GM19463 (cell line): ENCODE measurements at regions not wholly inside any gene's neighbourhood (a gene's known extent, or its start where the extent isn't known, plus 50 kb on each side); places are given as distances from the start of the nearest gene placed in this dataset.

ENCODE experiments used
- ATAC-seq: cut with Tn5 transposase; IDR thresholded peaks from one replicate; pipeline ENCODE4 v1.9.1; 2021; ENCODE audit warnings: mild to moderate bottlenecking, moderate library complexity; ENCODE audit not compliant: unreplicated experiment

DNA sequence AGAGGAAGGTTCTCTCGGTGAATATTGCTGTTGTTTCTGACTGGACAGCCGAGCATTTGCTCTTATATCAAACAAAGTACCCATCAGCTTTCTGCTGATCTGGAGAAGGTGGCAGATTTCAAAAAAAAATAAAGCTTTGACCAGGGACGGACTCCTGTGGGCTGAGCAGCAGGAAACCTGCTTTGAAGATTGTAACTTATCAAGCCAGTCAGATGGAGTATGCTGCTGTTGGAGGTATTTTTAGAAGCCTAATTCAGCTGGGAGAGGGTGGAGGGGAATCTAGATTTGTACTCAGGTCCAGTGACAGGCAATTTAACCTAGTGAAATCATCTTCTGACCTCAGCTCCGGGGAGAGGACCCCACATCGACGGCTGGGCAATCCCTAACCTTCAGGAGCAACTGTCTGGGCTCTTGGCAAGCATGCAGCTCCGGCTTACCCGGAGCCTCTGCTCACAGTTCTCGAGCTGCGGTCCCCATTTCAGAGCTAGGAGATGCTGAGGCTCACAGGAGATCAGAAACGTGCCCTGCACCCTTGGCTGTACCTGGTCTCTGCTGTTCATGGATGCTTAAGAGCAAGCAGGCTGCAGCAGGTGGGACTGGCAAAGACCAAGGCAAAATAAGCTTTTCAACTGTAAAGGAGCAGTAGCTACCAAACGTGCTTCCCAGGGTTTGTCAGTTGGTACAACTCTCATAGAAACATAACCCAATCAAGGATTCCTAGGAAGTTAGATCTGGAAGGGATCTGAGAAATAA, 89.3 kb upstream of the ST8SIA2 start:
- ATAC-seq = no peak

- ATAC-seq = no peak
Measured at GRCh38 chr15:92305343-92305742, 88.3 kb upstream of the ST8SIA2 start.

DNA sequence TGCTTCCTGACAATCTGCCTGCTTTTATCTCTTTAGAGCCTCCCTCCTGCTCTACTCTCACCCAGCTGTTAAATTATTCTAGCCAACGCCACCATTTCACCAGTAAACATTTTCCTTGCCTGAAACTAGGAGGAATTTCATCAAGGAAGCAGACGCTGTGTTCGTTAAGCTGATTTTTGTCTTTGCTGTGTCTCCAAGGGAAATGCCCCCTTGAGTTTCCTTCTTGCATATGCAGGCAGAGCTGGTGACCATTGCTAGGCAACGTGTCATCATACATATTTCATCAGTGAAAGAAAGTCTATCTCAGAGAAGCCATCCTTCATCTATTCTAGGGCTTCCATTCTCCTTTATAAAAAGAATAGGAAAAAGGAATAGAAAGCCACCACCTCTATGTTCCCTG, 87.0 kb upstream of the ST8SIA2 start:
- ATAC-seq = no peak

GRCh38 chr15:92315144-92315543, 78.5 kb upstream of the ST8SIA2 start:
- no peak for ATAC-seq

DNA sequence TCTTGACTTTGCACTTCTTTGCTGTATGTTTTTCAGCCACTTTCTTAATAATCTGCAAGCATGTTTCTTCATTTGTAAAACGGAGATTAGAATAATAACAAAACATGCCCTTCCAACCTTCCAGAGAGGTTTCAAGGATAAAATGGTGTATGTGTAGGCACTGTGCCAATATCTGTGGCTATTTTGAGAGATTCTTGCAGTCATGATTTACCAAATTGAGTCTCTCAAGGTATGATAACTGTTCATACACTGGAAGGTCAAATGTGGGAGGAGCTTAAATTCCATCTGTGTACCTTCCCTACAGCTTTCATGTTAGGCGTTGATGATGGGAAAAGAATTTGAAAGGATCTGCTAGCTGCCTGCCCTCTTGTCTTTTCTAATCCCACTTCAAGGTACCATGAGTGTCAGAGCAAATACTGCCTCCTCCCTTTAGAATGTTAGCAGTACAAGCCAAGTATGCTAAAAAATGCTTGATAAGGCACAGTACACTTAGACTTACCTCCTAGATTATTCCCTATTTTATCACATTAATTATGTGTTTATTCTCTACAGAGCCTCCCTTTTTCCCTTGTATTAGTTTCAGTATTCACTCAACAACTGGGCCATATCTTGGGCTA, 78.0 kb upstream of the ST8SIA2 start:
- ATAC-seq = no peak

DNA sequence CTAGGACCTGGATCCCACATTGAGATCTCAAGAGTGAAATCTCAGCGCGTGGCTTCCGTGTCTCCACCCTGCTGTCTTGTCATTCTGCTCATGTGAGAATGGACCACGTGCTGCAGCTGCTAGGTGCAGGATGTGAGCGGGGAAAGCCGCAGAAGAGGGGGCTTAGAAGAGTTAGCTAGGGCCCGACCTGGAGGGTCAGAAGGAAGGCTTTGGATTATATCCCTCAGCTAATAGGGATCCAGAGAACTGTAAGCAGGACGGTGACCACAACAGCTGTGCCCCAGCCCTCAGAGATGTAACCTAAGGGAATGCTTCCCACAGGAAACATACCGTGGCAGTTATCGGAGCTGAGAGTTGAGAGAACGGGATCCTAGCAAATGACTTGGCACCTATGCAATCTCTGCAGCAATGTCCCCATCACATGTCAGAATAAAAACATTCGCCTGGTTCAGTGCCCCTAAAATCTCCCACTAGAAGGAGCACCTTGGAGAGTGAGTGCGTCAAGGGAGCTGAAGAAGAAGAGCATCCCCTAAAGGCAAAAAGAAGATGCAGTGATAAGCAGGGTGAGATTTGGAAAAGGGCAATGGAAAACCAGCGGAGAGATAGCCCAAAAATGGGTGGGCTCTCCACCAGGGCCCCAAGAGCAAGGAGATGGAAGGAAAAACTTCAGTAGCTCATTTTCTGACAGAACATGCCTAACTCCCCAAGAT, 76.9 kb upstream of the ST8SIA2 start:
- ATAC-seq = no peak

DNA sequence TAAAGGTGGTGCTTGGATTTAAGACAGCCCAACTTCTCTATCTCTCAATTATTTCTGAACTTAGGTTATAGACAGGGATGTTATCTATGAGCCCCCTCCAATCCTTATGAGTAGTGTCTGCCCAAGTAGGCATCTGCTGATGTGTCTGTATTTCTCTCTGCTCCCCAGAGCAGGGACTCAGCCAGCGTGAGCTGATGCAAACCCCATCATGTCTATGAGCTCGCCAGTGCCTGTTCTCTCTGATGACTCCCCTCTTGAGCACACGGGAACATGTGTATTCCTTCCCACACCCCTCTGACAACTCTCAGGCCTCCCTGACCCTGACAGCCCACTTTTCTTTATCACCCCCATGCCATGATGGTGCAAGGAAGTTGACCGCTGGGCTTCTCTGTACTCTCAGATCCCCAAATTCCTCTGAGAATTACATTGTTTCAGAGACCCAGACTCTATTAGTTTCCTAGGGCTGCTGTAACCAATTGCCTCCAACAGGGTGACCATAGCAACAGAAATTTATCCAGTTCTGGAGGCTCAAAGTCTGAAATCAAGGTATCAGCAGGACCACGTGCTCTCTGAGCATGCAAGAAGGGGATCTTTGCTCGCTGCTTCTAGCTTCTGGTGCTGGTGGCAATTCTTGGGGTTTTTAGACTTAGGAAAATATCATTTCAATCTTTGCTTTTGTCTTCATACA, 73.5 kb upstream of the ST8SIA2 start:
- ATAC-seq = no peak

DNA sequence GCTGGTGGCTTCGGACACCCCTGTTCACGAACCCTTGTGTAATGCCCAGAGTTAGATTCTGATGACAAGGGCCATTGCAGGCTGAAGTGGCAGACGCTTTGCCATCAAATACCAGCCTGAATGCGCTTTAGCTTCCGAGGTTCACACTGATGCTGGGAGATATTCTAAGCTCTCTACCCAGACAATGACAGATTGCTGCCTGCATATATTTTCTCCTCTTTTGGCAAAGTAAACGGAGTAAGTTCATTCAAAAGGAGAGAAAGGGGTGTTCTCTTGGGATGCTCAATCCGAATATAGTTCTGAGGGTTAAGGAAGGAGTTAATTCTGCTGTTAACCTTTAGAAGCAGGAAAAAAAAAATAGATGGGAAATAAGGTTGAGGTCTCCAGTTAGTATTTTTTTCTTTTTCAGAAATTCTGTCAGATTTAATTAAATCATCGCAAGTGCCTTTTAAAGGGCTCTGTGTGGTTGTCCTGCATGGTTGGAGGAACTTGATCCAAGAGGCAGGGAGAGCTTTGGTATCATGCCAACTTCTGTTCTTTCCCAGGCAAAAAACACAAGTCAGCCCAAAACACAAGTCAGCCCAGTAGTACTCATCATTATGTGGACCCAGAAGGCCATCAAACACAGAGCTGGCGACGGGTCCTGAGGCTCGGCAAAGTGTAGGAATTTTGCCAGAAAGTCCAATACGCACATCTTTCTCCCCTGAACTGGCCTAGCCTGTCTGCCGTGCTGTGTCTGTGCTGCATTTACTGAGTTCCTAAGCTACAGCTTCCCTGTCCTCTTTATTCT, 70.9 kb upstream of the ST8SIA2 start:
- ATAC-seq = no peak

- ATAC-seq = no peak
Measured at GRCh38 chr15:92323525-92323924, 70.2 kb upstream of the ST8SIA2 start.

DNA sequence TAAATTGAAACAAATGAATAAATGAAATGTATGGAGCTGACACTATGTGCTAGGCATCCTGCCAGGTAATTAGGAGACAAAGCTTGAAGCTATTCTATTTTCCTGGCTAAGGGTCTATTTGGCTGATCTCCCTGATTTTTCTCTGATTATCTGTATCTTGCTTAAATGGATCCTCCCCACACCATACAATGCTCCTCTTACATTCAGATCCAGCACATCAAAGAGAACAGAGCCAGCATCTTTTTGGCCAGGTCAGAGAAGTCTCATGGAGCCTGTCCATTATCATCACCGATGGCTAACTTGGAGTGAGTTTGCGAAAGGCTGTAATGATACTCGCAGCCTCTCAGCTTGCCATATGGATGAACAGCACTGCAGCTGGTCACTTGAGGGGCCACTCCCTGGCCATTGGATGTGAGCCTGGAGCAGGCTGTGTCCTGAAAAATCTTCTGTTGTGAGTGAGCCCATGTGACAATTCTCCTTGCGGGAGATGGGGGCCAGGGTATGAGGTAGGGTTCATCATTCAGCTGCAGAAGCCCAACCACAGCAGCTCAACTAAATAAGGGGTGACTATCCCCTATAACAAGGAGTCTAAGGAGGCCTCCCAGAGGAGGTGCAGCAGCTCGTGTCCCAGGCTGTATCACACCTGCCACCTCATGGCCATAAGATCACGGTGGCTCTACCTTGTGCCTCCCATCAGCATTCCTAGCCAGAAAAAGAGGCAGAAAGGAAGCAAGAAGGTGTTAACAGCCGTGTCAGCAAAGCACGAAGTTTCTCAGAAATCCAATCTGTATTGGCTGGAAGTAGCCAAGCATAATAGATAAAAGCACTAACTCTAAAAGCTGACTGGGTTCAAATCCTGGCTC, 69.3 kb upstream of the ST8SIA2 start:
- ATAC-seq = no peak

DNA sequence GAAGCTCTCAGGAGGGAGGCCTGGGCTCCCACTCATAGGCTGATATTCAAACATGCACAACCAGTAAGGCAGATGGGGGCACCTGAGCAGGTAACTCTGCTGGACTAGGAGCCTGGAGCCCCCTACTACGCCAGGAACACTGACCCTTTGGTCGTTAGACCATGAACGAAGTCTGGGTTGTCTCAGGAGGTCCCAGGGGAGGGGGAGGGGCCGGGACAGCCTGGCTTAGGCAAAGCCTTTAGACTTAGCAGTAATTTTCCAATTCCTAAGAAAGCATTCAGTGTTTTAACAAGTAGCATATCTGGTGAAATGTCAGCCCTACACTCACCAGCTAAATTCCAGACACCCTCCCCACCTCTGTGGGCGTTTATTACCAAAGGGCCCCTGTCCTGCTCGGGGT, 67.4 kb upstream of the ST8SIA2 start:
- no peak for ATAC-seq

DNA sequence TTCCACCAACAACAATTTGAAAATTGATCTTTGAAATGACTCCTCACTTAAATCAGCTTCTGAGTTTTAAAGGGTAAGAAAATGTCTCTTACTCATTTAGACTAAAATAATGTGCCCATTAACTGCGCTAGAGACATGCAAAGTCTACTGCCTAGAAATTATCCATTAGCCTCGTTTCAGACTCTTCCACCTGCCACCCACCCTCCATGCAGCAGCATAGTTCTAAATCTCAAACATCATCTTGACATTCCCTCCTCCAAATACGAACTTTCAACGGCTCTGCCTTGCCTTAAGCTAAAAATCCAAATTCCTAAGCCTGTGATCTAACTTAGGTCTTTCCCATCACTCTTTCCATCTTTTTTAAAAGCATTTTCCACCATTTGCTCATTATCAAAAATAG, 66.6 kb upstream of the ST8SIA2 start:
- no peak for ATAC-seq

DNA sequence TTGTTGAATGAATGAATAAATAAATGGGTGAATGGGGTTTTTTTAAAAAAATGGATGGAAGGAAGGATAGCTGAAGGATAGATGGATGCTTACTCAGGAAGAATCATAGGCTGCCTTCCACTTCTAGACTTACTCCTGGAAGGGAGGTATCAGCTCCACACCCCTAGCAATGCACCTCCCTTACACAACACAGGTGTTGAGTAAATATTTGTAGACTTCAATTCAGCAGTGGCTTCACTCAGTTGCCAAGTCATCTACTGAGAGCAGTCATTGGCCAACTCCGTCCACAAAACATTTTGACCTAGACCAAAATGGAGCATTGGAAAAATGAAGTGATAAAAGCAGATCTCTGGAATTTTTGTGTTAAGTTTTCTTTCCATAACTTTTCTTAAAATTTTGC, 65.5 kb upstream of the ST8SIA2 start:
- ATAC-seq = no peak

GRCh38 chr15:92332125-92332899, 61.4 kb upstream of the ST8SIA2 start:
- no peak for ATAC-seq

DNA sequence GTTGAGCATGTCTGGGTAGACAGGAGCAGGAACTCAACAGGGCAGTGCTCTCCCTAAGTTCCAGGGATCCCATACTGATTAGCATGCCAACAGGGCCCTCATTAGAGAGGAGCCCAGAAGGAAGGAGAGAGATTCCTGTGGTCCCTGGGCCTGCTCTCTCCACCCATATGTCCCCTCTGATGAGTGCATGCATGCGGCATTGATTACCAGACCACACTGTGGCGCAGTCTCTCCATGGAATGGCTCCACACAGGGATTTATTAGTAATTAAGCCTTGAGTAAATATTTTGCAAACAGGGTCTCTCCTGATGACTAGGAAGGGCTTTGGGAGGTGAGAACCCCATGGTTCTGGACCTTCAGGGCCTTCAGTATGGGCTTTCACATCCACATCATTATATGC, 60.0 kb upstream of the ST8SIA2 start:
- ATAC-seq = no peak

GRCh38 chr15:92336419-92336987, 57.2 kb upstream of the ST8SIA2 start:
- no peak for ATAC-seq

GRCh38 chr15:92339361-92339760, 54.3 kb upstream of the ST8SIA2 start:
- ATAC-seq = no peak
